ENCODE measurements at regions not wholly inside any gene's neighbourhood (a gene's known extent, or its start where the extent isn't known, plus 50 kb on each side); places are given as distances from the start of the nearest gene placed in this dataset.

DNA sequence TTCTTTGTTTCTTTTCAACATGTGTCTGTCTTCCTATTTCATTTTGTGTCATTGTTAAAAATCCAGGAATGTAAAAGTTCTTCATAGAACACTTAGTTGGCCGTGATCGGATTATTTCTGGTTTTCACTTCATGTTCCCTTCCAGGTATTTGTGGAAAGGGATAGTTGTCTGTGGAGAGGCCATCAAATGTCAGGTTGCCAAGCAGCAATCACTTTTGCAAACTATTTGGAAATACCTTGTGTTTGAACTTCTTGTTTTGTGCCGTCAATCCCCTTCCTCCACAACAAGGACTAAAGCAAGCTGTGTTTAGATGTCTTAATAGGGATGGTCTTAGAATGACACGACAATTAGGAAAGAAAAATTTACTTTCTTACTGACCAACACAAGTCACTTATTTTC lies 116.9 kb upstream of the MPDZ start:
- TF ChIP-seq FOXM1 (IDR thresholded peaks at IDR 0.05; ENCODE audit: borderline replicate concordance, low read depth), result no peak
- TF ChIP-seq, protein P1, sequence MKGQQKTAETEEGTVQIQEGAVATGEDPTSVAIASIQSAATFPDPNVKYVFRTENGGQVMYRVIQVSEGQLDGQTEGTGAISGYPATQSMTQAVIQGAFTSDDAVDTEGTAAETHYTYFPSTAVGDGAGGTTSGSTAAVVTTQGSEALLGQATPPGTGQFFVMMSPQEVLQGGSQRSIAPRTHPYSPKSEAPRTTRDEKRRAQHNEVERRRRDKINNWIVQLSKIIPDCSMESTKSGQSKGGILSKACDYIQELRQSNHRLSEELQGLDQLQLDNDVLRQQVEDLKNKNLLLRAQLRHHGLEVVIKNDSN (IDR thresholded peaks at IDR 0.05), result no peak
- no peak for TF ChIP-seq NFIC (IDR thresholded peaks at IDR 0.05)
- TF ChIP-seq, protein P2, sequence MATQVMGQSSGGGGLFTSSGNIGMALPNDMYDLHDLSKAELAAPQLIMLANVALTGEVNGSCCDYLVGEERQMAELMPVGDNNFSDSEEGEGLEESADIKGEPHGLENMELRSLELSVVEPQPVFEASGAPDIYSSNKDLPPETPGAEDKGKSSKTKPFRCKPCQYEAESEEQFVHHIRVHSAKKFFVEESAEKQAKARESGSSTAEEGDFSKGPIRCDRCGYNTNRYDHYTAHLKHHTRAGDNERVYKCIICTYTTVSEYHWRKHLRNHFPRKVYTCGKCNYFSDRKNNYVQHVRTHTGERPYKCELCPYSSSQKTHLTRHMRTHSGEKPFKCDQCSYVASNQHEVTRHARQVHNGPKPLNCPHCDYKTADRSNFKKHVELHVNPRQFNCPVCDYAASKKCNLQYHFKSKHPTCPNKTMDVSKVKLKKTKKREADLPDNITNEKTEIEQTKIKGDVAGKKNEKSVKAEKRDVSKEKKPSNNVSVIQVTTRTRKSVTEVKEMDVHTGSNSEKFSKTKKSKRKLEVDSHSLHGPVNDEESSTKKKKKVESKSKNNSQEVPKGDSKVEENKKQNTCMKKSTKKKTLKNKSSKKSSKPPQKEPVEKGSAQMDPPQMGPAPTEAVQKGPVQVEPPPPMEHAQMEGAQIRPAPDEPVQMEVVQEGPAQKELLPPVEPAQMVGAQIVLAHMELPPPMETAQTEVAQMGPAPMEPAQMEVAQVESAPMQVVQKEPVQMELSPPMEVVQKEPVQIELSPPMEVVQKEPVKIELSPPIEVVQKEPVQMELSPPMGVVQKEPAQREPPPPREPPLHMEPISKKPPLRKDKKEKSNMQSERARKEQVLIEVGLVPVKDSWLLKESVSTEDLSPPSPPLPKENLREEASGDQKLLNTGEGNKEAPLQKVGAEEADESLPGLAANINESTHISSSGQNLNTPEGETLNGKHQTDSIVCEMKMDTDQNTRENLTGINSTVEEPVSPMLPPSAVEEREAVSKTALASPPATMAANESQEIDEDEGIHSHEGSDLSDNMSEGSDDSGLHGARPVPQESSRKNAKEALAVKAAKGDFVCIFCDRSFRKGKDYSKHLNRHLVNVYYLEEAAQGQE (IDR thresholded peaks at IDR 0.05; ENCODE audit: low read depth), result no peak
- TF ChIP-seq TCF12 (IDR thresholded peaks at IDR 0.05; ENCODE audit: low read depth), result no peak
- no peak for TF ChIP-seq TEAD4 (IDR thresholded peaks at IDR 0.05)
- TF ChIP-seq TAF1 (IDR thresholded peaks at IDR 0.05; ENCODE audit: low read depth), result no peak
- TF ChIP-seq CREB1 (IDR thresholded peaks at IDR 0.05; ENCODE audit: low read depth), result no peak
- TF ChIP-seq RAD21 (IDR thresholded peaks at IDR 0.05; ENCODE audit: low read depth), result no peak
- no peak for TF ChIP-seq CEBPB (IDR thresholded peaks at IDR 0.05)
- no peak for TF ChIP-seq EGR1 (IDR thresholded peaks at IDR 0.05)
- TF ChIP-seq, protein P3, sequence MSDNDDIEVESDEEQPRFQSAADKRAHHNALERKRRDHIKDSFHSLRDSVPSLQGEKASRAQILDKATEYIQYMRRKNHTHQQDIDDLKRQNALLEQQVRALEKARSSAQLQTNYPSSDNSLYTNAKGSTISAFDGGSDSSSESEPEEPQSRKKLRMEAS (IDR thresholded peaks at IDR 0.05), result no peak
- no peak for TF ChIP-seq YY1 (IDR thresholded peaks at IDR 0.05; ENCODE audit: low read depth)
- TF ChIP-seq EP300 (IDR thresholded peaks at IDR 0.05; ENCODE audit: borderline replicate concordance), result no peak
- TF ChIP-seq ZBTB7A (IDR thresholded peaks at IDR 0.05; ENCODE audit: low read depth), result no peak

DNA sequence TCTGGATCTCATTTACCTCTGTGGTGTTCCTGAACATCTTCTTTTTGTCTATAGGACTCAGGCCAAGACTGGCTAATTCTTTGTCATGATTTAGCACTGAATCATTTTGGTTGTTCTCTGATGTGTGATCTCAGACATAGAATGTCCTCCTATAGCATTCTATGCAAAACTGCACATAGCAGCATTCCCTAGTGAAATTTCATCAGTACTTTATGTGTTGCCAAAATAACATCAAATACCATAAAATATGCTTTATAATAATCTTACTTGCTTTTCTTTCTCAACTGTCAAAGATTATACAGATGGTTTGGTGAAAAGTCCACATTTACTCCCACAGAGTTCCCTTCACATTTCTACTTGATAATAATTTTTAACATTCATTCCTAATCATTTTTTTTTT lies 115.7 kb upstream of the MPDZ start:
- no peak for TF ChIP-seq EGR1 (IDR thresholded peaks at IDR 0.05)
- TF ChIP-seq FOXM1 (IDR thresholded peaks at IDR 0.05; ENCODE audit: borderline replicate concordance, low read depth), result no peak
- TF ChIP-seq TAF1 (IDR thresholded peaks at IDR 0.05; ENCODE audit: low read depth), result no peak
- no peak for TF ChIP-seq CREB1 (IDR thresholded peaks at IDR 0.05; ENCODE audit: low read depth)
- TF ChIP-seq, protein P3 (IDR thresholded peaks at IDR 0.05), result no peak
- TF ChIP-seq YY1 (IDR thresholded peaks at IDR 0.05; ENCODE audit: low read depth), result no peak
- TF ChIP-seq CEBPB (IDR thresholded peaks at IDR 0.05), result no peak
- TF ChIP-seq TCF12 (IDR thresholded peaks at IDR 0.05; ENCODE audit: low read depth), result no peak
- no peak for TF ChIP-seq RAD21 (IDR thresholded peaks at IDR 0.05; ENCODE audit: low read depth)
- no peak for TF ChIP-seq EP300 (IDR thresholded peaks at IDR 0.05; ENCODE audit: borderline replicate concordance)
- TF ChIP-seq, protein P1 (IDR thresholded peaks at IDR 0.05), result no peak
- TF ChIP-seq NFIC (IDR thresholded peaks at IDR 0.05), result no peak
- no peak for TF ChIP-seq TEAD4 (IDR thresholded peaks at IDR 0.05)
- no peak for TF ChIP-seq ZBTB7A (IDR thresholded peaks at IDR 0.05; ENCODE audit: low read depth)
- TF ChIP-seq, protein P2 (IDR thresholded peaks at IDR 0.05; ENCODE audit: low read depth), result no peak

DNA sequence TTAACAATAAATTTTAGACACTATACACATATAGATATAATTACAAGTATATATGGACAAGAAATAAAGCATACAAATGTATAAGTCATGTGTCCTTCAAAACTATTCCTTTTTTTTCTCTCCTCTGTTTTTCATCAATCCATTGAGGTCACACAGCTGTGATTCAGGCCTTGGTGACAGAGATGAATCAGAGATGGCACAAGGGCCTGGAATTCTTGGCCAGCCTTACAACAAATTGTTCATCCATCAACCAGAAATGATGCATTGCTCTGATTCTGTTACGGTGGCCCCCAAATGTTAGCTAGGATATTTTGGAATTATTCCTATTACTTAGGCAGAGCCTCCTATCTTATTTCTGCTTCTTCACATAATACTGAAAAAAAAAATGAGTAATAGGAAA lies 108.7 kb upstream of the MPDZ start:
- TF ChIP-seq, protein P1 (IDR thresholded peaks at IDR 0.05), result no peak
- TF ChIP-seq CEBPB (IDR thresholded peaks at IDR 0.05) (no peak), FOXM1 (IDR thresholded peaks at IDR 0.05; ENCODE audit: borderline replicate concordance, low read depth) (no peak), ZBTB7A (IDR thresholded peaks at IDR 0.05; ENCODE audit: low read depth) (no peak), EGR1 (IDR thresholded peaks at IDR 0.05) (no peak), CREB1 (IDR thresholded peaks at IDR 0.05; ENCODE audit: low read depth) (no peak), NFIC (IDR thresholded peaks at IDR 0.05) (no peak), RAD21 (IDR thresholded peaks at IDR 0.05; ENCODE audit: low read depth) (no peak), TAF1 (IDR thresholded peaks at IDR 0.05; ENCODE audit: low read depth) (no peak), TCF12 (IDR thresholded peaks at IDR 0.05; ENCODE audit: low read depth) (no peak), YY1 (IDR thresholded peaks at IDR 0.05; ENCODE audit: low read depth) (no peak), EP300 (IDR thresholded peaks at IDR 0.05; ENCODE audit: borderline replicate concordance) (no peak), TEAD4 (IDR thresholded peaks at IDR 0.05) (no peak)
- TF ChIP-seq, protein P3 (IDR thresholded peaks at IDR 0.05), result no peak
- TF ChIP-seq, protein P2 (IDR thresholded peaks at IDR 0.05; ENCODE audit: low read depth), result no peak
